Lung (tissue), 11 donors: ENCODE measurements at regions not wholly inside any gene's neighbourhood (a gene's known extent, or its start where the extent isn't known, plus 50 kb on each side); places are given as distances from the start of the nearest gene placed in this dataset.
"Not testable (repeated sequence)": the region's sequence is repeated elsewhere in the genome, so short reads cannot be mapped to it uniquely, and the experiment has no call there.

Experiments
- ATAC-seq: fragments of 200-7000 bp; cut with Tn5 transposase; one replicate; pipeline ENCODE4 v1.9.1; 2020; ENCODE audit warnings: moderate number of reproducible peaks; ENCODE audit not compliant: insufficient read depth, low FRiP score
- DNase-seq, 3 donors: peaks; one replicate each; pipeline ENCODE4 v3.0.0-alpha.2; 2013 to 2017
- H3K27ac ChIP-seq, 2 donors: one replicate each; pipeline ENCODE4 v1.5.1; 2013; ENCODE audit warnings: mild to moderate bottlenecking in 2 of 2, moderate library complexity in 2 of 2, control low read depth in 1 of 2, inconsistent platforms in 1 of 2, low read depth in 1 of 2, low read length in 1 of 2
- H3K27me3 ChIP-seq, 3 donors: one replicate each; pipeline ENCODE4 v1.5.1; 2013; ENCODE audit warnings: low read length in 2 of 3; ENCODE audit not compliant: control insufficient read depth in 3 of 3, insufficient read depth in 3 of 3
- H3K36me3 ChIP-seq, 4 donors: one replicate each; pipeline ENCODE4 v1.5.1; 2013; ENCODE audit warnings: low read length in 4 of 4, mild to moderate bottlenecking in 1 of 4, moderate library complexity in 1 of 4; ENCODE audit not compliant: control insufficient read depth in 4 of 4, insufficient read depth in 4 of 4
- H3K4me1 ChIP-seq, 5 donors: one replicate each; pipeline ENCODE4 v1.5.1; 2013; ENCODE audit warnings: low read length in 5 of 5, mild to moderate bottlenecking in 2 of 5, moderate library complexity in 1 of 5; ENCODE audit not compliant: control insufficient read depth in 5 of 5, insufficient read depth in 5 of 5
- H3K4me3 ChIP-seq: one replicate; pipeline ENCODE4 v1.5.1; 2013; ENCODE audit warnings: mild to moderate bottlenecking, control low read depth, moderate library complexity
- H3K9ac ChIP-seq, 2 donors: one replicate each; pipeline ENCODE4 v1.5.1; 2013; ENCODE audit warnings: low read length in 2 of 2, control low read depth in 1 of 2; ENCODE audit not compliant: insufficient read depth in 1 of 2
- H3K9me3 ChIP-seq, 4 donors: one replicate each; pipeline ENCODE4 v1.5.1; 2013; ENCODE audit warnings: low read length in 3 of 4, mild to moderate bottlenecking in 1 of 4, moderate library complexity in 1 of 4; ENCODE audit not compliant: control insufficient read depth in 4 of 4, insufficient read depth in 3 of 4
- WGBS, 2 donors: extraction: QIAGEN DNeasy Blood & Tissue Kit; methylation state at CpG; one replicate each; pipeline ENCODE4 v1.1.7; 2013; 5-methylcytosine and 5-hydroxymethylcytosine counted together
- TF ChIP-seq, protein P1 (sequence below): IDR thresholded peaks from 2 replicates; pipeline ENCODE4 v1.5.1; 2012; ENCODE audit warnings: mild to moderate bottlenecking; ENCODE audit errors: control extremely low read depth, extremely low read depth
- donor health status: control.
- donor health status: control.
- donor health status: Bipolar disorder and iron deficiency.
- donor health status: healthy.
- donor health status: DM: yes; HTN: yes; CAD: no.

DNA sequence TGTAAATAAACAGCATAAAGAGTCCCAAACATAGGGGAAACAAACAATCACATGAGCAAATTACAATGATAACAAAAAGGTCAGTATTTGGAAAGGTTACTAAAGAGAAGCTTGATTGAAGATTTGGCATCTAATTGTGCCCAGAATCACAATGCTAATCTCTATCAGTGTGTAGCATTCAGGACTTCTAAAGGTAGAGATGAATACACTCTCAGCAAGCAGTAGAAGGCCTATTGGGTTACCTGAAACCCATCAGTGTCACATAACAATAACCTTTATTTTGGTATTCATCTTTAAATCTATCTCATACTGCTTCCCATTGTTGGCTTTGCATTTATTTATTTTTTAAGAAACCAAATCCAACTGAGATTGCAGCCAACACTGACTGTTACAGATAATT, 319.5 kb downstream of the ACTRT1 start:
- Histone ChIP-seq H3K4me3 (no peak overlapping the region), H3K36me3 (no peaks in the 10 kb centered on the region), H3K27me3 (no peaks in the 10 kb centered on the region), H3K9ac (no peak overlapping the region), H3K27ac (no peak overlapping the region), H3K4me1 (no peaks in the 10 kb centered on the region), H3K9me3 (no peaks in the 10 kb centered on the region)
- ATAC-seq, result no peak
- TF ChIP-seq, protein P1, sequence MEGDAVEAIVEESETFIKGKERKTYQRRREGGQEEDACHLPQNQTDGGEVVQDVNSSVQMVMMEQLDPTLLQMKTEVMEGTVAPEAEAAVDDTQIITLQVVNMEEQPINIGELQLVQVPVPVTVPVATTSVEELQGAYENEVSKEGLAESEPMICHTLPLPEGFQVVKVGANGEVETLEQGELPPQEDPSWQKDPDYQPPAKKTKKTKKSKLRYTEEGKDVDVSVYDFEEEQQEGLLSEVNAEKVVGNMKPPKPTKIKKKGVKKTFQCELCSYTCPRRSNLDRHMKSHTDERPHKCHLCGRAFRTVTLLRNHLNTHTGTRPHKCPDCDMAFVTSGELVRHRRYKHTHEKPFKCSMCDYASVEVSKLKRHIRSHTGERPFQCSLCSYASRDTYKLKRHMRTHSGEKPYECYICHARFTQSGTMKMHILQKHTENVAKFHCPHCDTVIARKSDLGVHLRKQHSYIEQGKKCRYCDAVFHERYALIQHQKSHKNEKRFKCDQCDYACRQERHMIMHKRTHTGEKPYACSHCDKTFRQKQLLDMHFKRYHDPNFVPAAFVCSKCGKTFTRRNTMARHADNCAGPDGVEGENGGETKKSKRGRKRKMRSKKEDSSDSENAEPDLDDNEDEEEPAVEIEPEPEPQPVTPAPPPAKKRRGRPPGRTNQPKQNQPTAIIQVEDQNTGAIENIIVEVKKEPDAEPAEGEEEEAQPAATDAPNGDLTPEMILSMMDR, result no peak
- no peak for DNase-seq

DNA sequence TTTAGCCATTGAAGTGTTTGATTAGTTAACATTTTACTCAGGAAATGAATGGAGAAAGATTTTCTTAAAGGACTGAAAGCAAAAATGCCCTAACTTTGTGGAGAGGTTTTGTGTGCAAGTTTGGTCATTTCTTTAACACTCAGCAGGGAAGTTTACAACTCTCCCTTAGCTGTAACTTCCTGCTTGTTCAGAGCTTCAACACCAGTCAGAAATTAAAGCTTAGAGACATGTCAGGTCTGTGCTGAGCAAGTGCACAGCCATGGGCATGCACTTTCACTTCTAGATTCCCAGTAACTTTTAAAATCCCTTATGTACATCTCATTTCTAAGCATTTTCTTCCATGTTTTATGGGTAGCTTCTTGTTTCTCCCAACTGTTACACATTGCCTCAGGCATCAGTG, 326.0 kb downstream of the ACTRT1 start:
- H3K9me3 ChIP-seq, result no peaks in the 10 kb centered on the region
- TF ChIP-seq, protein P1, result no peak
- no peaks in the 10 kb centered on the region for H3K27me3 ChIP-seq
- ATAC-seq (no peak), DNase-seq (no peak)
- H3K4me3 ChIP-seq, result no peak overlapping the region
- H3K27ac ChIP-seq, result no peak overlapping the region
- no peak overlapping the region for H3K9ac ChIP-seq
- H3K36me3 ChIP-seq, result no peaks in the 10 kb centered on the region
- H3K4me1 ChIP-seq, result no peaks in the 10 kb centered on the region

GRCh38 chrX:127708155-127708554, 344.0 kb downstream of the ACTRT1 start:
- Histone ChIP-seq H3K27ac (no peak overlapping the region), H3K27me3 (no peaks in the 10 kb centered on the region), H3K4me3 (no peak overlapping the region), H3K36me3 (no peaks in the 10 kb centered on the region), H3K9ac (no peak overlapping the region), H3K4me1 (no peaks in the 10 kb centered on the region), H3K9me3 (peaks cover 0 to 2% (median 0%) of the 10 kb centered on the region in 4 donors)
- ATAC-seq (no peak), DNase-seq (peak in 1 of 3 donors; percentile 0)
- TF ChIP-seq, protein P1, result no peak
- 47 to 63% methylated on average over 4 of the region's 4 CpGs for WGBS, 2 donors

GRCh38 chrX:127702527-127702926, 349.7 kb downstream of the ACTRT1 start:
- no peak overlapping the region for H3K9ac ChIP-seq
- H3K4me1 ChIP-seq, result no peaks in the 10 kb centered on the region
- TF ChIP-seq, protein P1, result no peak
- no peak for DNase-seq
- H3K9me3 ChIP-seq, result peaks cover 0 to 2% (median 0%) of the 10 kb centered on the region in 4 donors
- H3K27me3 ChIP-seq, result no peaks in the 10 kb centered on the region
- no peak overlapping the region for H3K27ac ChIP-seq
- H3K36me3 ChIP-seq, result no peaks in the 10 kb centered on the region
- 52 to 94% methylated on average over 2 of the region's 2 CpGs for WGBS, 2 donors
- H3K4me3 ChIP-seq, result no peak overlapping the region
- ATAC-seq, result no peak

DNA sequence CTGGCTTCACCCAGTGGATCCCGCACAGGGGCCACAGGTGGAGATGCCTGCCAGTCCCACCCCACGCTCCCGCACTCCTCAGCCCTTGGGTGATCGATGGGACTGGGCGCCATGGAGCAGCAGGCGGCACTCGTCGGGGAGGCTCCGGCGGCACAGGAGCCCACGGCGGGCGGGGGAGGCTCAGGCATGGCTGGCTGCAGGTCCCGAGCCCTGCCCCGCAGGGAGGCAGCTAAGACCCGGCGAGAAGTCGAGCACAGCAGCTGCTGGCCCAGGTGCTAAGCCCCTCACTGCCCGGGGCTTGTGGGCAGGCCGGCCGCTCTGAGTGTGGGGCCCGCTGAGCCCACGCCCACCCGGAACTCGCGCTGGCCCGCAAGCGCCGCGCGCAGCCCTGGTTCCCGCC, 389.3 kb downstream of the ACTRT1 start:
- H3K36me3 ChIP-seq, H3K27ac ChIP-seq, H3K4me1 ChIP-seq, DNase-seq, H3K9ac ChIP-seq, ATAC-seq, H3K27me3 ChIP-seq, H3K4me3 ChIP-seq, H3K9me3 ChIP-seq: not testable (repeated sequence)
- 94 to 98% methylated on average over 13 to 32 of the region's 32 CpGs for WGBS, 2 donors
